ENCODE measurements at regions not wholly inside any gene's neighbourhood (a gene's known extent, or its start where the extent isn't known, plus 50 kb on each side); places are given as distances from the start of the nearest gene placed in this dataset.

DNA sequence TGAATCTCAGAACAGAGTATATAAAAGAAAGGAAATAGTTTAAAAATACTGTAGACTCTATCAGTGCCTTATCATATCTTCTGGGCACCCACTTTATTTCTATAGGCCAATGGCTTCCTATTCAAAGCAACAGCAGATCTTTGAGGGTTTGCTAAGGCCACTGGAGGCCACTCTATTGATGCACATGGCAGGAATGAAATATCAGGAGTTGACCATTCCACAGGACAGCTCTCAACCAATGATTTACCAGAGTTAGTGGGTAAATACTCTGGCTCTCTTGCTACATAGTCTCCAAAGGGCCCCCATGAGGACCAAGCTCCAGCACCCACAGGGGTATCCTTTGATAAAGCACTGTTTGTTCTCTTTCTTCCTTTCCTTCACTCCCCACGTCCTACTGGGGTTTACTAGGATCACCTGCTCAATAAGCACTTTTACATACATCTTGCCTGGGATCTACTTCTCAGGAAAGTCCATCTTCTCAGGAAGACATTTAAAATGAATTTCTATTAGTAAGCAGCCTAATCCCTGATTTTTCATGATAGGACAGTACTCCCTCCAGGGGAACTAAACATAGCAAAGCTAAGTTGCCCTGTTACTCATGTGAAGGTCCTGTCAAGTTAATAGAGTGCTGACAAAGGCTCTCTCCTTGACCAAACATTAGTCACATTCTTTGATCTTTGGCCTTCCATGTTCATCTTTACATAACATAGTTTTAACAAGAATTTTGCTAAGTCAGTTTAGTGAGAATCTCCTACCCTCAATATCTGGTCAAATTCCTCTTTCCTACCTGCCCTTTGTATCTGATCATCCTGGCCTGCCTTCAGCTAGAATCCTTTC lies 459.7 kb downstream of the GRXCR1 start:
- no peak for DNase-seq

DNA sequence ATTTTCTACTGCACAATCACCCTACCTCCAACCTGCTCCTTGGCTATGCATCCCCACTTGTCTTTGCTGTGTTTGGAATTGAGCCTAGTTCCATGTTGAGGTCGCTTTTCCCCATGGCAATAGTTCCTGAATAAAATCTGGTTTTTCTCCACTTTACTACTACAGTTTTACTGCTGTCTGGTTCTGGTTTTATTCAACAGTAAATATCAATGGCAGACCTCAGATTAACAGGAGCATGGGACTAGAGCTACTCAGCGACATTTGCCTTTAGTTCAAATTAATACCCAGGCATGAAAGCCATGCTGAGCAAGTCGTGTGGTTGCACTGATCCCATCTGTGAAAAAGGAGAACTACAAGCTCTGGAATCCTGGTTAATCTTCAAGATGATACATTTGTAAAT lies 460.3 kb downstream of the GRXCR1 start:
- DNase-seq = no peak

DNA sequence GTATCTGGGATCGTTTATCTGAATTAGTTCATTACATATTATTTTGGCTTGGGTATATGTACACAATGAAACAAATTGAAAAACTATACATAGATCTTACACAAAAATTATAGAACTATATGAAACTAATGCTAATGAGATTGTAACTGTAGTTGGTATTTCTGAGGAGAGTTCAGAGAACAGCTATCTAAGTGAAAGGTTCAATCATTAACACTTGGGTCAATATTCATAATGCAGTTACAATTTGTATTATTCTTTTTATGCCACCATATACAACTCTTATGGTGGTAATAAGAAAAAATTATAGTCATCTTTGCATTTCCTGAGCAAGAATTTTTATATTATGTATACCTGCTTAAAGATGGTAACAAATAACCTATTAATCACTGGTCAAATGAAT lies 461.0 kb downstream of the GRXCR1 start:
- DNase-seq = no peak

DNA sequence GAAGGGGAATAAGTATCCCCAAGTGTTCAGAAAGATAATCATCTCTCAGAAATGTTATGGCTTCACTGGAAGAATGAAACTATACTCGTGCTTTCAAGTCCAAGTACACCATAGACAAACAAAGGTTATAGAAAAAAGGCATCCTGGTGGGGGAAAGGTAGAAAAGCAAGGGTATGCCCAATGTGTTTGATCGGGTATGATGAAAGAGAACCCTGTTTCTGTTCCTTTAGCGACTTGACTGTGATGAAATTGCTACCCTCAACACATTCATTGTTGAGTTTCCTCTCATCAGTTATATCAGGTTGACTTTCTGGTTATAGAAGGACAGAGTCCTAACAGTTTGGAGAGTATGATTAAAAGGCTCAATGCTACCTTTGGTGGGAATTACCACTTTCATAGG lies 464.3 kb downstream of the GRXCR1 start:
- no peak for DNase-seq

DNA sequence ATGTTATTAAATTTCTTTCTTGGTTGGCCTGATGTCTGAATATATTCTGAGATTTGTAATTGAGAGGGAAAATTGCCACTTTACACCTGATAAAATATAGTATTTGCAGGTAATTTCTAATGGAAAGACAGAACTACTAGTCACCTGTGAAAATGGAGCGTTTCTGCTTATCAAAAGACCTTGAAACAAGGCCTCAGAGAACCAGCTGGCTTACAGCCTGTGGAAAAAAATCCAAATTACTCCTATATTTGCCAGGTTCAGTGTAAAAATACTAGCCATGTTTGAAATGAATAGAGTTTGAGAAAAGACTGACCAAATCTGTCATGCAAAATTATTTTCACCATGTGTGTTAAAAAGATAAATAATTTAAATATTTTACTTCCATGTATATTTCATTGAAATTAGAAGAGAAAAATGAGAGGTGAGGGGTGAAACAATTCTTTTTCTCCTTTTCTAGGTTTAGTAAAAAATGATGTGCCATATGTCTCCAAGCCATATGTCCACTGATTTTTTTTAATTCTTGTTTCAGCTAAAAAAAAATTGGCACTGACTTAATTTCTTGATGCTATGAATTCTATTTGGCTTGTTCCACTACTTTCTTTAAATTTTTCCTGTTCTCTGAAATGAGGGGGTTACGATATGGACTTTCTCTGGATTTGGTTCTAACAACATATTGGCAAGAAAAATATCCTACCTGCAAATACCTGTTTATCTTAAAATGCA lies 464.9 kb downstream of the GRXCR1 start:
- DNase-seq = no peak

DNA sequence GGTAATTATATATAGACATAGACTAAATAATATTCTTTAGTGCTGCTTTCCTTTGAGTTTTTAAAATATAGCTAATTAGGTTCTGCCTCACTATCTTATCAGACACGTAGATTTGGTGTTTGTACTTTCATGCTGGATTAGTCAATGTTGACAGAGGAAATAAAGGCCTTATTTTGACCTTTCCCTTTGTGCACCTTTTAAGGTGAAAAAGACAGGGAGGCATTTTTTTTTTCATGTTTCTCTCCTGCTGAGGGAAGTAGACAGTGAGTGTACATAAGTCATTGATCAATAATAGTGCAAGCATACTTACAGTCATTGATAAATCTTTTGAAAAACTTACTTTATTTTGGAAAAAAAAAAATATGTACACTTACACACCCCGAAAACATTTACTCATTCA lies 467.8 kb downstream of the GRXCR1 start:
- no peak for DNase-seq

DNA sequence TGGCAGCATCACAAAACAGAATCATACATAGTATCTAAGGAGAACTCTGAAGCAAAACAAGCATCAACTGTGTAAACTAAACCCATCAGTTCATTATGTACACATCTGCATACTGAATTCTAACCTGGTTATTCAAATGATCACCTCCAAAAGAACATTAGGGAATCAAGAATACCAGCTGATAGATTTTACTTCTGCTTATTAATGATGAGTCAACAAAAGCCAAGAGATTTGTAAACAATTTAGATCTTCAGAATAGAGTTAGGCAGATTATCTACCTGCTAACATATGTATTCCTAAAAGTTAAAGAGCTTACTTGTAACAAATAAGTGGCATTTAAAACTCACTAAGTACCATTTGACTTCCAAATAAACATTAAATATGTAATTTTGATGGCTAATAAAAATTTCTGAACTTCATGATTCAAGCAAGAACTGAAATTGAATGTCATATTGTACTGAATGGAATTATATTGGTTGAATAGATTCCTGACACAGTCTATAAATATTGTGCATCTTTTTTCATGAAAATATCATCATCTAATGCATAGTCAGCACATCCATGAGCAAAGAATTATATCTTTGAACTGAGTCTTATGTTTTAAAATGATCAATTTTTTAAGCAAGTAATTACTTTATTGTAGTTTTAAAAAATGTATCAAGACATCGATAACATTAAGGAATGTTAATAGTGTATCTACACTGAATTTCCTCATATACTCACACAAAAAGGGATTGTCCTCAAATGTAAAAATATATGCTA lies 470.5 kb downstream of the GRXCR1 start:
- DNase-seq = no peak

DNA sequence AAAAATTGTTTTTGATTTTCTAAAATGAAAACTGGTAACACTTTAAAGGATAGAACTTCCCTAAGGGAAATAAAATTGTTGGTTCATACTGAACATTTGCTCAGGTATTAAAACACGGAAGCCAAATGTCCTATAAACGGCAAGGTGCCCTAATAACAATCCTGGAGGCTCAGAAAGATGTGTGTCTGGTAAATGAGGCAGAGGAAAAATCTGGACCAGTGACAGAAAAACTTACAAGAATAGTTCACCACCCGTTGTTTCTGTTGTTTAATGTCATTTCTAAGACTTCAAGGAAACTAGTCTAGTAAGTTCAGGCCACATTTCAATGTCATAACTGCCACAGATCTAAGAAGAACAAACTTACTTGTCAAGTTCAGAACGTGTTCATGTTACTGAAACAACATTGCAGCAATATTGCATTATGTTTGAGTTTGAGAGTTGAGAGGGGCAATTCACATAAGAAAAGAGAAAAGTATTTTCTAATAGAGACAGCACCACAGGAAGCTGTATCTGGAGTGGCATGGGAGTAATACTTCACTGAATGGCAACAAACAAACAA lies 476.6 kb downstream of the GRXCR1 start:
- no peak for DNase-seq

DNA sequence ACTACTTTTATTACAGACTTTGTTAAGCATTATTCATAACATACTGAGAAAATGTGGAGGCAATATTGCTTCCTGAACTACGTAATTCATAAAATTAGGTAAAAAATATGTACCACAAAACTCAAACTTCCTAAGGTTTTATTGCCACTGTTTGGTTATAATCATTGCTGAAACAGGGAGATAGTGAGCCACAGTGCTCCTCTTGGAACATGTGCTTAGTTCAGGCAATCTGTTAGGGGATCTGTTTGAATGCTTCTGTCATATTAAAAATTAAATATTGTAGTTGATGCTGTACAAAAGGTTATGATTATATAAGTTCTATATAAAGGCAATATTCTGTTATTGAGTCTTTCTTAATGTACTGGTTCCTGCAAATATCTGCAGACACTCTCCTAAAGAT lies 480.7 kb downstream of the GRXCR1 start:
- DNase-seq = no peak

DNA sequence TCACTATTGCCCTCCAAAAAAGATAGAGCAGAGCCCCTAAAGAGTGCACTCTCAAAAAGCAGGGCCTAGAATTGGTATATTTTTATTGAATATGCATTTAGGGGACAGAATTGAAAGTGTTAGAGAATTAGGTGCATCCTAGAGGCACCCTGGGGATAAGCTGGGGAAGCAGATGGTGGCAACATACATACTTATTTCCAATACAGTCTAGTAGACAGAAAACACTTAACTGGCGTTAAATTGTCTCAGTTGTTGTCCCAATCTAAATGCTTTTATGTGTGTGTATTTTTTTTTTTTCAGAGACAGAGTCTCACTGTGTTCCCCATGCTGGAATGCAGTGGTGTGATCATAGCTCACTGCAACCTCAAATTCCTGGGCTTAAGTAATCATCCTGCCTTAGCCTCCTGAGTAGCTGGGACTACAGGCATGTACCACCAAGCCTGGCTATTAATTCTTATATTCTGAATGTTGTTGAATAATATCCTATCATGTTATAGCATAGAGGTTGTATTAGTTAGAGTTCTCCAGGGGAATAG lies 481.8 kb downstream of the GRXCR1 start:
- no peak for DNase-seq

DNA sequence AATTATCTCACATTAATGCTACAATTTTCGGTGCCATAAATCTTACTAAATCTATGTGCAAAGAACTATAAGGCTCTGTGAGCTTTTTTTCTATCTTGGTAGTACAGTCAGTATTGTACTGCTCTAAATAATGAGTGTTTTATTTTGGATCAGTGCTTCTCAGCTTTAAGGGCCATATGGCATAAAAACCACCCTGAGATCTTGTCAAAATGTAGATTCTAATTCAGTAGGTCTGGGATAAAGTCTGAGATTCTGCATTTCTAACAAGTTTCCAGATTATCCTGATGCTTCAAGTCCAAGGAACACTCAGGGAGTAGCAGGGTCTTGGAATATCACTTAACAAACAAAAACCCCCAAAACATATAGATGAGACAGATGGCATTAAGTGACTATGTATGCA lies 486.5 kb downstream of the GRXCR1 start:
- no peak for DNase-seq

DNA sequence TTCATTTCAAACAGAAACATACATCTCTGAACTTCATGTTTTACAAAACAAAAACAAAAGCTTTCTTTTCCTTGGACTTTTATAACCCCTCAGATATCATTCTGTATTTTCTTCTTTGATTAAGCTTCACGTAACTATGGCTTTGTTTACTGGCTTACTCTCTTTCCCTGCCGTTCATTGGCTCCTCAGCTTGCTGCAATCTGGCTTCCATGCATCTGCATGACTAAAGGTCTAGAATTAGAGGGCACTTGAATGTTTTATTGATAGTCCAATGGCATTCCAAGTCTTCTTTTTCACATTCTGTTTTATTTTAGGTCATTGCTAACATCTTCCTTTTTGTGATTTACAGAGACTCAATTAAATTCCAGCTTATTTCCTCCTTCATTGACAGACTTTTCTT lies 487.6 kb downstream of the GRXCR1 start:
- DNase-seq = no peak

DNA sequence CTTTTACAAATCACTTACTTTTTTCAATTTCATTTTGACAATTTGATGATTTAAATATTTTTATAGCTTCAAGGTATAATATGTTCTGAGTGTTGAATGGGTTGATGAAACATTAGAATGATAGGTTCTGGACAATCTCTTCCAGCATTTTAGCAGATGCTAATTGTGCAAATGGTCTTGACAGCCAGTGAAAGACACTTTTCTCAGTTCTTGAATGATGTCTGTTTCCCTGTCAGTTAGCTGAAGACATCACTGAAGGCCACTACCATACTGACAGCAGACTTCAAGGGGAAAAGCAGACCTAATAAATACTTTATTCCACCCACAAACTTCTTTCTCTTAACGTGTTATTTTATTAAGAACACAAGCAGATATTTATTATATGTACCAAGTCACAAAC lies 498.6 kb downstream of the GRXCR1 start:
- no peak for DNase-seq

DNA sequence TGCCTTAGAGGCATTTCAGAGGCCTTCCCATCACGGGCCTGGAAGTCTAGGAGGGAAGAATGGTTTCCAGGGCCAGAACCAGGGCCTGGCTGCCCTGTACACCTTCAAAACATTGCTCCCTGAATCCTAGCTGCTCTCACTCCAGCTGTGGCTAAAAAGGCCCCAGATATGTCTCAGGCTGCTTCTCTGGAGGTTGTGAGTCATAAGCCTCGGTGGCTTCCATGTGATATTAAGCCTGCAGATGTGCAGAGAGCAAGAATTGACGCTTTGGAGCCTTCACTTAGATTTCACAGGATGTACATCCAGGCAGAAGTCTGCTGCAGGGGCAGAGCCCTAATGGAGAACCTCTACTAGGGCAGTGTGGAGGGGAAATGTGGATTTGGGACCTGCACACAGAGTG lies 502.5 kb downstream of the GRXCR1 start:
- no peak for DNase-seq

DNA sequence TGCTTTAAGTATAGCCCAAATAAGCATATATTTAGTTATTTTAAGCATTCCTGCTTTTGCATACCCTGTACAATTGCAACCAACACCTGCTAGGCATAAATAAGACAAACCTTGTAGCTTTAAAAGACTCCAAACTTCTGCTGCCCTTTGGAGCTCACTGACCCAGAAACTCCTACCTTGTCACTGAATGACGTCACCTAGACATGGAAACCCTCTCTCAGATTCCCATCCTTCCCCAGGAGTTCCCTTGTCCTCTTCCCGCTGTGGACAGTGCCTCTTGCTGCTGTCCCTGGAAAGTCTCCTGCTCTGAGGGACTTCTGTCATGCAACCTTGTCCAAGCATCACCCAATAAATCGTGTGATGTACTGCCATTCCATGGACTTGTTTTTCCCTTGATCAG lies 507.2 kb downstream of the GRXCR1 start:
- no peak for DNase-seq

DNA sequence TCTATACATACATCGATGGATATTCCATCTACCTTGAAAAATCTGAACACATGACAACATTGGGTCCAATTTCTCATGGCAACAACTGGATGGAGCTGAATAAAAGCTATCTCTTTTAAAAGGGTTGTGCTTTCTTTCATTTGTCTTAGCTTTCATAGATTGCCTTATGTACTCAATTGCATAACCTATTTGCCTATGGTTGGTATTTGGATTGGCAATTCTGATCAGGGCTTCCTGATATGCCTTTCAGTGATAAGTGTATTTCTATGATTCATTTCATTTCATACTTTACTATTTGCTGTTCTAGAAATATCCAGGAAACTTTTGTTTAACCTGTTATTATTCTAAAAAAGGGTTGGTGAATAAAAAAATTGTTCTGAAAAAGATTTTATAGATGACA lies 509.9 kb downstream of the GRXCR1 start:
- no peak for DNase-seq

DNA sequence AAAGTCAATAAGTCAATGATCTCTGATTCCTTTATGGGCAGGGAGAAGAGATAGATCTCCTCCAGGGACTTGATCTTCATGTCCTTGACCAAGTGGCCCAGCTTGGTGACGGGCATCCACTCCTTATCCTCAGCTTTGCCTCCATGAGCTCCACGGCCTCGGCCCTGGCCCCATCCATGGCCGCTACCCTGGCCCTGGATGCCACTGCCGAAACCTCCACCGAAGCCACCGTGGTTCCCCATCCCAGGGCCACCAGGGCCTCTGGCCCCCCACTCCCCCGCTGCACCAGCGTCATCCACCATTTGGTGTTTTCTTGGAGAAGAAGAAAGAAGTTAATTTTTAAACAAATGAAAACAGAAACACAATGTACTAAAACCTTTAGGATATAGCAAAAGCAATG lies 518.1 kb downstream of the GRXCR1 start:
- DNase-seq = no peak

DNA sequence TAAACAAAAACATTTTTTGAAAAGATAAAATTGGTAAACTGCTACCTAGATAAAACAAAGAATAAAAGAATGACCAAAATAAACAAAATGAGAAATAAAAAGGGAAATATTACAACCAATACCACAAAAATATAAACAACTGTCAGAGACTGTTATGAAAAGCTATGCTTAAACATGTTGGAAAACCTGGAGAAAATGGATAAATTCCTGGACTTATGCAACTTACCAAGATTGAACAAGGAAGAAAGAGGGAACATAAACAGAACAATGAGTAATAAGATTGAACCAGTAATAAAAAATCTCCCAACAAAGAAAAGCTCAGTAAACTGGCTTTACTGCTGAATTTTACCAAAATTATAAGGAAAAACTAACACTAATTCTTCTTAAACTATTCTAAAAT lies 518.7 kb downstream of the GRXCR1 start:
- no peak for DNase-seq

DNA sequence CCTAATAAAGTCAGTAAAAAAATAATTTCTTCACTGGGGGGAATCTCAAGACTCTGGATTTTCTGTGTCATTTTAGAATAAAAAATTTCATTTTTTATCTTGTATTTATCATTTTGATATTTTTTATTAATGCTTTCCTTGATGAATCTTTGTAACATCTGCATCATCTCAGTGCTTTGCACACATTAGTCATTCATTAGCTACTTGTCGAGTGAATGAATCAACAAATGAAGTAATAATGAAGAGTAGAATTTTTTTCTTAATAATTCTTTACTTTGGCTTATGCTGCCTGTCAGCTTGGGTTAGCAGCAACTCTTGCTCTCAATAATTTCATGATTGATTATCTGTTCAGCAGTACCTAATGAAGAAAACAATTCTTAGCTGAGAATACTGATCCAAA lies 530.8 kb downstream of the GRXCR1 start:
- DNase-seq = no peak

DNA sequence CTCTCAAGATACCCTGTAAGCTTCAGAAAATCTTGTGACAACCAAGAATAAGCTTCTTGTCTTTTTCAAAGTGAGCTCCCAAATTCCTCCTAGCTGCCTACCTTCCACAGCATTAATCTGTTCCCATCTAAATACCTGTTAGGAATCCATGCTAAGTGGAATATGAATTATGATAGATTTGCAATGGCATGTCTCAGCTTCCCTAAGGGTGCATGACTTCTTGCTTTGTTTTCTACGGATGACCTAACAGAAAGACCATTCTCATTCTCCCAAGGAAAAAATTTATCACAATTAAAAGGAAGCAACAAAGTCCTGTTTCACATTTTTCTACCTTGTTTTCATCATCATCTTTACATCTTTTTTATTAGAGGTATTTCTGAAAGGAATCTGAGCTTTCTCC lies 532.7 kb downstream of the GRXCR1 start:
- DNase-seq = no peak

DNA sequence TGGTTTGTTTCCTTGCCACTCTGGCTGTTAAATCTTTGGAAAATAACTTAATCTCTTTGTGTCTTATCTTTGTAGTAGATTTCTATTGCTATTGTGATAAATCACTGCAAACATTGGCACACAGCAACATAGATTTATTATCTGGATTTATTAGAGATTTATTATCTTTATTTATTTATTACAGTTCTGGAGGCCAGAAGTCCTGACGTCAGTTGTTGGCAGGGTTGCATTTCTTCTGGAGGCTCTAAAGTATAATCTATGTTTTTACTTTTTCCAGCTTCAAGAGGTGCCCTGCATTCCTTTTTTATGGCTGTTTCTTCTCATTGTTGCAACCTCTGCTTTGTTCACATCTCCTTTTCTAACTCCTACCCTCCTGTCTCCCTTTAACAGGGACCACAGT lies 542.8 kb downstream of the GRXCR1 start:
- no peak for DNase-seq

DNA sequence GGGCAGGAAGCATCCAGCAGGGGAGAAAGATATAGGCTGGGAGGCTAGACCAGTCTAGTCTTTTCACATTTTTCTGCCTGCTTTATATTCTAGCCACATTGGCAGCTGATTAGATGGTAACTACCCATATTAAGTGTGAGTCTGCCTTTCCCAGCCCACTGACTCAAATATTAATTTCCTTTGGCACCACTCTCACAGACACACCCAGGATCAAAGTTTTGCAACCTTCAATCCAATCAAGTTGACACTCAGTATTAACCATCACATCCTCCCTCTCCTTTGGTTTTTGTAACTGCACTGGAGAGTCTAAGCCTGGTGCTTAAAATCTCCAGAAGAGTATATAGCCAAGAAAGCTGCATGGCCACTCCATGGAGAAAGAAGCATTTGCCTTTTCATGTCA lies 560.4 kb downstream of the GRXCR1 start:
- no peak for DNase-seq

DNA sequence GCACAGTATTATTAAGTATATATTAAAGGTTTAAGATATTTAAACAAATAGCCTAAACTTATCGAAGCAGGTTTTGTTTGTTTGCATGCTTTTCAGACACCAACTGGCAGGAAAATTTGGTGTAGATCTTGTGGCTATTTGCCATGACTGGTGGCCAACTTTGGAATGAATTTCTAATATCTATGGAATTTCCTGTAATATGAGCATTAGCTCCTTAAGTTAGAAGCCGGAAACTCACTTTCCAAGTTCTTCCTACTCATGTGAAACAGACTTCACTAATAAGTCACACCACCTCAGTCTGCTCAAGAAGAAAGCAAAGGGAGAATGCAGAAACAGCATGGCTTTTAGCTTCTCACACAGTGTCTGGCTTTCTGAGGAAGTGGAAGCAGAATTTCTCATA lies 563.9 kb downstream of the GRXCR1 start:
- DNase-seq = no peak

Data from AML-193 (cell line).